Motor neuron (in vitro differentiated cells): ENCODE measurements at regions not wholly inside any gene's neighbourhood (a gene's known extent, or its start where the extent isn't known, plus 50 kb on each side); places are given as distances from the start of the nearest gene placed in this dataset.

Experiments used
- ATAC-seq, 8 experiments: fragments of 200-7000 bp; cut with Tn5 transposase; replicated peaks in 6 of 8; 2 replicates each; pipeline ENCODE4 v1.8.0; 2021; ENCODE audit warnings: mild to moderate bottlenecking in 8 of 8, moderate library complexity in 8 of 8
- H3K27ac ChIP-seq, 2 donors: fragments of 250-450 bp; sonication (Bioruptor Pico); 2 replicates each; pipeline ENCODE4 v1.9.0; 2021; ENCODE audit warnings: antibody characterized with exemption in 2 of 2, mild to moderate bottlenecking in 2 of 2, moderate library complexity in 1 of 2
- H3K4me1 ChIP-seq, 2 donors: fragments of 250-450 bp; sonication (Bioruptor Pico); replicated peaks in 1 of 2; 2 replicates each; pipeline ENCODE4 v1.6.1; 2021; ENCODE audit warnings: antibody characterized with exemption in 2 of 2, mild to moderate bottlenecking in 2 of 2, moderate library complexity in 1 of 2
- H3K4me3 ChIP-seq, 5 donors: fragments of 250-450 bp; sonication (Bioruptor Pico); 2 replicates each; pipeline ENCODE4 v1.9.0; 2021; ENCODE audit warnings: antibody characterized with exemption in 5 of 5, mild to moderate bottlenecking in 5 of 5, moderate library complexity in 4 of 5
- WGBS, 10 experiments: fragments of 450-650 bp; shearing (Covaris generic); methylation state at CpG; one replicate each; pipeline ENCODE4 v1.0.0; 2022; 5-methylcytosine and 5-hydroxymethylcytosine counted together
- in situ Hi-C, 9 experiments: fragments of 400-800 bp; cut with MboI; loops; one replicate each; pipeline ENCODE4 v1.15.0; 2021; ENCODE audit warnings: low sequenced_read_pairs in 9 of 9, low pct_unique_long_range_greater_than_20kb in 2 of 9; ENCODE audit not compliant: unreplicated experiment in 9 of 9

DNA sequence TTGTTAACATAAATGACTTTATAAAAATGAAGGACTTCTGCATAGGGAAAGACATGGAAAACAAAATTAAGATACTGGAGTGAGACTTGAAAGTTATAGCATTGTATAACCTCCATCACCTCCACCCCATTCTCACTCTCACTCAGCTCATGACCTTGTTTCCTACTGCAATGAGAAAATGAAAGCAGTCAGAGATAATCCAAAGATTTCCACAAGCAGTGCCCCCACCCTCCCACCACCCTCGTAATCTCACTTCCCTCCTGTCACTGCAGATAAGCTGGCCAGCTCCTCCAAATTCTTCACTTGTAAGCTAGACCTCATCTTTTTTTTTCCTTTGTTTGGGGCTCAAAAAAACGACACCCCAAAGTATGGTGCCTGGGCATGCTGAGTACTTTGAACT lies 52.9 kb upstream of the PROKR2 start:
- Histone ChIP-seq H3K4me1 (peaks cover 0 to 6% of the 10 kb centered on the region in 2 donors), H3K4me3 (no peak overlapping the region), H3K27ac (no peak overlapping the region)
- no peak for ATAC-seq
- in situ Hi-C loops = no loop called here
- 0 to 50% (median 8%) methylated on average over 1 of the region's 2 CpGs; no CpG with 5 or more reads in 4 of the 10 experiments for WGBS, 10 experiments
